MM.1S (cell line): ENCODE measurements at regions not wholly inside any gene's neighbourhood (a gene's known extent, or its start where the extent isn't known, plus 50 kb on each side); places are given as distances from the start of the nearest gene placed in this dataset.

ENCODE experiments used
- DNase-seq: peaks from one replicate; pipeline ENCODE4 v3.0.0-alpha.2; 2015
- H2AFZ ChIP-seq: fragments of 300-600 bp; sonication (generic); 2 replicates; pipeline ENCODE4 v1.6.0; 2016; ENCODE audit warnings: antibody characterized with exemption, low read length
- H3F3A ChIP-seq: fragments of 300-600 bp; sonication (generic); 2 replicates; pipeline ENCODE4 v1.6.1; 2016; ENCODE audit warnings: mild to moderate bottlenecking, antibody characterized with exemption, low read length, moderate library complexity, mixed read lengths; ENCODE audit not compliant: insufficient read depth
- H3K27ac ChIP-seq: fragments of 300-600 bp; sonication (generic); 2 replicates; pipeline ENCODE4 v1.5.1; 2016; ENCODE audit warnings: mild to moderate bottlenecking, low read length
- H3K27me3 ChIP-seq: fragments of 300-600 bp; sonication (generic); replicated peaks from 2 replicates; pipeline ENCODE4 v1.6.0; 2016; ENCODE audit warnings: low read length; ENCODE audit not compliant: insufficient read depth
- H3K36me3 ChIP-seq: fragments of 300-600 bp; sonication (generic); replicated peaks from 2 replicates; pipeline ENCODE4 v1.6.1; 2016; ENCODE audit warnings: mild to moderate bottlenecking, low read length, mixed read lengths; ENCODE audit not compliant: insufficient read depth
- H3K4me1 ChIP-seq: fragments of 300-600 bp; sonication (generic); 2 replicates; pipeline ENCODE4 v1.6.1; 2016; ENCODE audit warnings: low read length, mixed read lengths
- H3K4me2 ChIP-seq: fragments of 300-600 bp; sonication (generic); 2 replicates; pipeline ENCODE4 v1.6.0; 2016; ENCODE audit warnings: low read depth, low read length
- H3K4me3 ChIP-seq: fragments of 300-600 bp; sonication (generic); 2 replicates; pipeline ENCODE4 v1.5.1; 2016; ENCODE audit warnings: low read length, mixed read lengths
- H3K79me2 ChIP-seq: fragments of 300-600 bp; sonication (generic); 2 replicates; pipeline ENCODE4 v1.6.1; 2016; ENCODE audit warnings: mixed run types, low read length, mixed read lengths
- H3K9ac ChIP-seq: fragments of 300-600 bp; sonication (generic); 2 replicates; pipeline ENCODE4 v1.6.1; 2016; ENCODE audit warnings: low read length, mixed read lengths
- H3K9me2 ChIP-seq: fragments of 300-600 bp; sonication (generic); replicated peaks from 2 replicates; pipeline ENCODE4 v1.6.1; 2016; ENCODE audit warnings: mild to moderate bottlenecking, low read length, mixed read lengths; ENCODE audit not compliant: insufficient read depth
- H3K9me3 ChIP-seq: fragments of 300-600 bp; sonication (generic); replicated peaks from 2 replicates; pipeline ENCODE4 v1.6.1; 2016; ENCODE audit warnings: mild to moderate bottlenecking, low read length, mixed read lengths; ENCODE audit not compliant: insufficient read depth
- H4K20me1 ChIP-seq: fragments of 300-600 bp; sonication (generic); 2 replicates; pipeline ENCODE4 v1.6.1; 2016; ENCODE audit warnings: mild to moderate bottlenecking, low read length, moderate library complexity, mixed read lengths; ENCODE audit not compliant: insufficient read depth
- EZH2 ChIP-seq: fragments of 300-600 bp; sonication (generic); optimal IDR thresholded peaks from 2 replicates; pipeline ENCODE3; 2017; ENCODE audit warnings: low read depth, mild to moderate bottlenecking, antibody characterized with exemption, low read length, mixed read lengths
- EZH2phosphoT487 ChIP-seq: fragments of 300-600 bp; sonication (generic); IDR thresholded peaks from 2 replicates; pipeline ENCODE4 v1.6.1; 2018; ENCODE audit warnings: antibody characterized with exemption, low read length
- TF ChIP-seq, protein P1 (sequence below): fragments of 300-600 bp; sonication (generic); IDR thresholded peaks from 2 replicates; pipeline ENCODE4 v1.5.1; 2016; ENCODE audit warnings: antibody characterized with exemption, low read length, mixed read lengths

DNA sequence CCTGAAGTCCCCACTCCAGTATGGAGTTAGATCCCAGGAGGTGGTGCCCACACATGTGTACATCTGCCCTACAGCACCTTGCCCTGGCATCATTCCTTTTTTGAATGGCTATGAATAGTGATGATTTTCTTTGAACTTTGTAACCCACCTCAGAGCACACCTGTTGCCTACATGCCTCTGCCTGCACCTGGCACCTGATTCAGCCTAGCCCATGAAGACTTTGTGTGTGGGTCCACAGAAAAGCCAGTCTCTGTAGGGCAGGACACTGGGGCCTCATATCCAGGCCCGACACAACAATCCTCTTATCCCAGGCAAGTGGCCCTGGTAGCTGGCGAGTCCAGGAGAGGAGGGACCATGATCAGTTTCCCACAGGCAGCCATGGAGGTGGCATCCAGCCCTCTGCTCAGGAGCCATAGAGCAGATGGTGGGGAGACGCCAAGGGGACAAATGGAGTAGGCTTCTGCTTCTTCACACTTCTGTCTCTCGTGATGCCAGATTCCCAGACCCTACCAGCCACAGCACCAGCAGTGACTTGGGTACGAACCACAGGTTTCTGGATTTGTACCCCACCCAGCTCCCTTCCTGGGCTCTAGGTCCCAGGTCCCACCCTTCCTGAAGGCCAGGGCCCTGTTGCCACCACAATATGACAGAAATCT is 230.7 kb downstream of the UACA start:
- no peak overlapping the region for H3K4me2 ChIP-seq
- H3K36me3 ChIP-seq = no peaks in the 10 kb centered on the region
- no peak overlapping the region for H3K9ac ChIP-seq
- H4K20me1 ChIP-seq = no peaks in the 10 kb centered on the region
- TF ChIP-seq EZH2 (no peak), EZH2phosphoT487 (no peak)
- TF ChIP-seq, protein P1, sequence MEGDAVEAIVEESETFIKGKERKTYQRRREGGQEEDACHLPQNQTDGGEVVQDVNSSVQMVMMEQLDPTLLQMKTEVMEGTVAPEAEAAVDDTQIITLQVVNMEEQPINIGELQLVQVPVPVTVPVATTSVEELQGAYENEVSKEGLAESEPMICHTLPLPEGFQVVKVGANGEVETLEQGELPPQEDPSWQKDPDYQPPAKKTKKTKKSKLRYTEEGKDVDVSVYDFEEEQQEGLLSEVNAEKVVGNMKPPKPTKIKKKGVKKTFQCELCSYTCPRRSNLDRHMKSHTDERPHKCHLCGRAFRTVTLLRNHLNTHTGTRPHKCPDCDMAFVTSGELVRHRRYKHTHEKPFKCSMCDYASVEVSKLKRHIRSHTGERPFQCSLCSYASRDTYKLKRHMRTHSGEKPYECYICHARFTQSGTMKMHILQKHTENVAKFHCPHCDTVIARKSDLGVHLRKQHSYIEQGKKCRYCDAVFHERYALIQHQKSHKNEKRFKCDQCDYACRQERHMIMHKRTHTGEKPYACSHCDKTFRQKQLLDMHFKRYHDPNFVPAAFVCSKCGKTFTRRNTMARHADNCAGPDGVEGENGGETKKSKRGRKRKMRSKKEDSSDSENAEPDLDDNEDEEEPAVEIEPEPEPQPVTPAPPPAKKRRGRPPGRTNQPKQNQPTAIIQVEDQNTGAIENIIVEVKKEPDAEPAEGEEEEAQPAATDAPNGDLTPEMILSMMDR = no peak
- no peaks in the 10 kb centered on the region for H3K79me2 ChIP-seq
- H3K4me3 ChIP-seq = no peak overlapping the region
- no peak overlapping the region for H2AFZ ChIP-seq
- DNase-seq = no peak
- no peaks in the 10 kb centered on the region for H3F3A ChIP-seq
- H3K27me3 ChIP-seq = no peaks in the 10 kb centered on the region
- H3K9me3 ChIP-seq = no peaks in the 10 kb centered on the region
- no peak overlapping the region for H3K27ac ChIP-seq
- no peaks in the 10 kb centered on the region for H3K9me2 ChIP-seq
- peaks cover 13% of the 10 kb centered on the region for H3K4me1 ChIP-seq

DNA sequence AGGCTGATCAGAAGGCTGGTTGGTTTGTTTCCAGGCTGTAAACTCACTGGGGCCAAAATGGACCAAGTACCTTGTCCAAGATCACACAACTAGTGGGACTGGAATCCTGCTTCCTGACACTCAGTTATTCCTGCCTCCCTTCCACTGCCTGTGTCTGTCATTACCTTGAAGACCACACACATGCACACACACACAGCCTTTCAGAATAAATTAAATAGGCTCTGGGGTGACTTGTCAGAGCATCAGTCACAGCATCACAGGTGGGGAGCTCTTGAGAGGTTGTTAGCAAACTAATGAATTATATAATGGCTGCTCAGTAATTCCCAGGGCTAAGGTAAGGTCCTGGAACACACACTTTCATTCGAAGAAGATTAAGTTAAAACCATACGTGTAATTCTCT is 231.8 kb downstream of the UACA start:
- H4K20me1 ChIP-seq = no peaks in the 10 kb centered on the region
- DNase-seq = no peak
- no peak overlapping the region for H3K9ac ChIP-seq
- H3K4me1 ChIP-seq = peaks cover 13% of the 10 kb centered on the region
- no peaks in the 10 kb centered on the region for H3K9me2 ChIP-seq
- no peak overlapping the region for H3K4me2 ChIP-seq
- H2AFZ ChIP-seq = no peak overlapping the region
- no peaks in the 10 kb centered on the region for H3K36me3 ChIP-seq
- H3K9me3 ChIP-seq = no peaks in the 10 kb centered on the region
- no peaks in the 10 kb centered on the region for H3F3A ChIP-seq
- TF ChIP-seq EZH2 (no peak), EZH2phosphoT487 (no peak)
- TF ChIP-seq, protein P1 = no peak
- no peaks in the 10 kb centered on the region for H3K27me3 ChIP-seq
- H3K4me3 ChIP-seq = no peak overlapping the region
- no peak overlapping the region for H3K27ac ChIP-seq
- no peaks in the 10 kb centered on the region for H3K79me2 ChIP-seq

DNA sequence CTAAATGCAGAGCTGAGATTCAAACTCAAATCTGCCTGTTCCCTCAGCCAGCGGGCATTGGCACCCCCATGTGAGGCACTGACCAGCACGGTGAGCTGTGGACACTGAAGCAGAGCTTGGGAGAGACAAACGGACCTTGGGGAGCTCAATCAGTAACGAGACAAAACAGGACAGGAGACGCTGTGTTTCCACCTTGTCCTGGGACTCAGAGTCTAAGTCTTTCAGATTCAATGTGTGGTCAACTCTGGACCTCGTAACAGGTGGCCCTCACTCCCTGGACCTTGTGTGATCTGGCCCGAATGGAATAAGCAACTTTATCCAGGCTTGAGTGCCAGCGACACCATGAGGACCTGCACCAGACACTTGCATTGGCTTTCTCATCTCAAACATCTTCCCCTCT is 232.5 kb downstream of the UACA start:
- Histone ChIP-seq H3K79me2 (no peaks in the 10 kb centered on the region), H3K4me1 (peaks cover 11% of the 10 kb centered on the region), H3K36me3 (no peaks in the 10 kb centered on the region), H4K20me1 (no peaks in the 10 kb centered on the region), H3K4me3 (no peak overlapping the region), H3K27me3 (no peaks in the 10 kb centered on the region), H3K4me2 (no peak overlapping the region), H3K27ac (no peak overlapping the region), H2AFZ (no peak overlapping the region), H3K9ac (no peak overlapping the region), H3F3A (no peaks in the 10 kb centered on the region), H3K9me2 (no peaks in the 10 kb centered on the region), H3K9me3 (no peaks in the 10 kb centered on the region)
- no peak for DNase-seq
- TF ChIP-seq EZH2 (no peak), EZH2phosphoT487 (no peak)
- TF ChIP-seq, protein P1 = no peak
